GM18511 (cell line): ENCODE measurements at regions not wholly inside any gene's neighbourhood (a gene's known extent, or its start where the extent isn't known, plus 50 kb on each side); places are given as distances from the start of the nearest gene placed in this dataset.

ENCODE experiments used
- ATAC-seq: cut with Tn5 transposase; IDR thresholded peaks from one replicate; pipeline ENCODE4 v1.9.1; 2021; ENCODE audit warnings: mild to moderate bottlenecking, moderate library complexity; ENCODE audit not compliant: unreplicated experiment

DNA sequence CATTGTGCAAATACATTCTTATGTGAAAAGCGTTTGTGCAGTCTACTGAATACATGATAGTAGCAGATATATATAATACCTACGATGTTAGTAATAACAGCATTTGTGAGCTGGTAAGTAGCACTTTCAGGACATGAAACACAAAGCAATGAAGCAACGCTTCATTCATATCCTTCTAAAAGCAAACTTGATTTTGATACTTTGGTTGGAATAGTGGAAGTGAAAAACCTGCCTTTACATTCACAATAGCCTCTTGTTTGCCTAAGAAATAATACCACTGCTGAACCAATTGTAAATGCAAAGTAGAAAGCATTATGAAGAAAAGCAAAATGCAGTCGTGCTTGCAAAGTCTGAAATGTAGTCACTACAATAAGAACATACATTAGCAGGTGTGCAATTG, 926.3 kb downstream of the FSTL5 start:
- no peak for ATAC-seq

DNA sequence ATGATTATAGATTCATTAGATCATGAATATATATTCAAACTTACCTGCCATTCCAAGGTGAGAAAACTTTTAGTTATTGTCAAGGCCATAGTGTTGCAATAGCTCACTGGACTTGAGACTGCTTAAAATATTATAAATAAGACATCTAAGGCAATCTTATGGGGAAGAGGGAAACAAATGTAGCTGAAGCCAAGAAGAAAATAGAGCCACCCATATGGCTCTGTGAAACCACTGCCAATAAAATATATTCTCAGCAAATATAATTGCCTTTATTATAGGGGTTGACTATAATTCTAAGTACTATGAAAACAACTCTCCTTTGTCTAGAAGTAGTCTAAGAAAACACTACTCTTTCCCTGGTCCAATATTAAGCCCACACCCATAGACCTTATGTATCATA, 938.5 kb downstream of the FSTL5 start:
- ATAC-seq = no peak

DNA sequence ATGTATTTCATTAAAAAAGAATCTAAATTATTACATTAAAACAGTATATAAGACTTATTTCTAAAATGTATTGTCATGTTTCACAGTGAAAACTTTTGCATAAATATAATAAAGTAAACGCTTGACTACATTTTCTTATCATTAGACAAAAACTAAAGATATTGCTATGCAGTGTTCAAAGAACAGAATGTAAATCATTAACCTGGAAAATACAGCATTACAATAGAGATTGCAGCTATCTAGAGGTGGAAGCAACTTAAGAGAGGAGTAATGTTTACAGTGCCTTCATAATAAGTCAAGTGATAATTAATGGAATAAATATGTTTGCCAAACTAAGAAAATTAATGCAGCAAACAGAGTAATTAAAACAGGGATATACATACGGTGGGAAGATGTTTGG, 940.9 kb downstream of the FSTL5 start:
- ATAC-seq = no peak

DNA sequence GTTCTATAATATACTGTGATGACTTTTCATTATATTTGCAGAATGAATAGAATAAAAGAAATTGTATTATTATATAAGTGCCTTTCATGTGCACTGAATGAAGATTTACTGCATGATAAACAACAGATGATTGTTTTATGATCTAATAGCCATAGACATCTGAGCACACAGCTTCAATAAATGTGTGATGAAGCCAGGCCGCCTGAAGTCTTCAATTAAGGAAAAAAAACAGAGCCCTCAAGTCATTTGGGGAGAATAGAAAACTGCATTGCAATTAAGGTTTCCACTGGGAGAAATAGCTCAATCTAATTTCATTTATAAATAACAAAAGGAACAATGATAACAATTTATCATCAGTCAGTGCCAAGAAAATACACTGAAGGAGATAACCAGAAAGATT, 955.2 kb downstream of the FSTL5 start:
- ATAC-seq = no peak

DNA sequence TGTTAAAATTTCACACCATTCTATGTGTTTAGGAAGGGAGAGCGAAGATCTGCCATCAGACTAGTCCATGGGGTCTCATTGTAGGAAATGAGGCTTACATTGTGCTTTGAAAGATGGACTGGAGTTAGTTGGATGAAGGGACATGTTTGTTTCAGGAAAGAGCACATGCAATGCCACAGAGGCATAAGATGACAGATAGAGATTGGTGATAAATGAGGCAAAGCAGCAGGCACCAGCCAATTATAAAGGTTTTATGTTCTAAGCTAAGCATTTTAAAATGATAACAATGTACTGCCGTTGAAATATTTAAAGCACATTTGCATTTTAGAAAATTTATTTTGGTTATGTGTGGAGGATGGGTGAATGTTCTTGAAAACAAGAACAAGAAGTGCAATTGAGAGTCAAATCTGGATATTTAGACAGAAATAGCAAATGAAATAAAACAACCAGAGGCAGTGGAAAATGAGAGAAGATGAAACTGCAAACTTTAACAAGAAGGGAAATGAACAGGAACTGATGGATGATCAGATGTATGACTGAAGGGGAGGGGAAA, 957.2 kb downstream of the FSTL5 start:
- ATAC-seq = no peak

DNA sequence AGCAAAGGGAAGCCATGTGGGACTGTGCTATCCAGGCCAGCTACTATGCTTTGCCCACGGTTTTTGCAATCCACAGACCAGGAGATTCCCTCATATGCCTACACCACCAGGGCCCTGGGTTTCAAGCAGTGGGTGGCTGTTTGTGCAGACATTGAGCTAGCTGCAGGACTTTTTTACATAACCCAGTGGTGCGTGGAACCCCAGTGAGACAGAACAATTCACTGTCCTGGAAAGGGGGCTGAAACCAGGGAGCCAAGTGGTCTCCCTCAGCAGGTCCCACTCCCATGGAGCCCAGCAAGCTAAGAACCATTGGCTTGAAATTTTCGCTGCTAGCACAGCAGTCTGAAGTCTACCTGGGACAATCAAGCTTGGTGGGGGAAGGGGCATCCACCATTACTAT, 959.9 kb downstream of the FSTL5 start:
- ATAC-seq = no peak

DNA sequence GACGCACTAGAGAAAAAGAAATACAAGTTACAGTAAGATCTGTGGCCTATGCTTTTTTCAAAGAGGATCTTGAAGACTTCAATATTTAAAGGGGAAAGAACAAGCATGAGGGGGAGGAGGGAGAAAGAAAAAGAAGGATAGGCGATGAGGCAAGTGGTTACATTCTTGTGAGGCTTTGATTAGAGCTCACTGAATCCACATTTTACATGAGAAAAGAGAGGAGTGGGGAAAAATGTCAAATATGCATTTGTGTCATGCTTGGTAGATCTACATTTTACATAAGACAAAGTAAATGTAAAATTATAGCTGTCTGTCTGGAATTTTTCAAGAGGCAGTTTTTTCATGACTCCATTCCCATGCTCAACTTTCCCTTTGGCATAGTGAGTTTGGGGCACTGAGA, 965.9 kb downstream of the FSTL5 start:
- no peak for ATAC-seq

DNA sequence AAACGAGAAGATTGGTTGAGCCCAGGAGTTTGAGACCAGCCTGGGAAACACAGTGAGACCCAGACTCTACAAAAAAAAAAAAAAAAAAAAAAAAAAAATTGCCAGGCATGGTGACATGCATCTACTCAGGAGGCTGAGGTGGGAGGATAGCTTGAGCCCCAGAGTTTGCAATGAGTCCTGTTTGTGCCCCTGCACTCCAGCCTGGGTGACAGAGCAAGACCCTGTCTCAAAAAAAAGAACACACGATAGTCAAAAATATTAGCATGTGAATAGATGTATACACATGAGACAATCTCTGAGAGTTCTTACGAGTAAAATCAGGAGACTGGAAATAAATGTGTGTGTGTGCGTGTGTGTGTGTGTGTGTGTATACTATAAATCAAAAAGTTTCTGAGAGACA, 966.3 kb downstream of the FSTL5 start:
- ATAC-seq = no peak

DNA sequence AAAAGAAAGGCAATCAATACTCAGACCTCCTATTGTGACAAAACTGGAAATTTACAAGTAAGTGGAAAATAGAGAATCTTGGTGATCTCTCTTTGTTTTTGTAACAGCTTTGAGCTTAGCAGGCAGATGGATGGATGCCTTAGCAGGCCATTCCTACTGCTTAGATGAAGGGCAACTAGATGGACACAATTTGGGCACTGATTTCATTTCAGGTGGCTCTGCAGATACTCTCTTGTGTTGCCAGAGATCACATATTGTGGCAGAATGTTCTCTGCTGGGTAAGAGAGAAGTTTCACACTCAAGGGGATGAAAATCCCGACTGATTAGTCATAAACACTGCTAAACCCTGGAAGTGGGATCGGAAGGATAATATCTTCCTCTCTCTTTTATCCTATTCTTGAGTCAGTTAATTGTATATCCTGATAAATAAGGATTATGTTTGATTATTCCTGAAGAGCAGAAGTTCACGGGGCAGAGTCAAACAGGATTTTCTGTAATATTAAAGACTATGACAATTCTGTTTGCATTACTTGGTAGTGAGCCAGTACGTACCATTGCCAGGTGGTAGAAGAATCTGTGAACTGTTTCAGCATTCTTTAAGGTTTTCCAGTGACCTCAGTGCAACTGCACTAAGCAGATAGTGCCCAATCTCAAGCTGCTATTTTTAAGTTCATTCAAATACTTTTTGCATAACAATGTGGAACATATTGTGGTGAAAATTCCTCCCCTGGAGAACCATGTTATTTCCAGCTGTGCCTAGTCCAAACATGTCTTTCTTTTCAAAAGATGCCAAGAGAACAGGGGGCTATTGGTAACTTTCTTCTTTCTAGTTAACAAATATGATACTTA, 974.3 kb downstream of the FSTL5 start:
- ATAC-seq = no peak

DNA sequence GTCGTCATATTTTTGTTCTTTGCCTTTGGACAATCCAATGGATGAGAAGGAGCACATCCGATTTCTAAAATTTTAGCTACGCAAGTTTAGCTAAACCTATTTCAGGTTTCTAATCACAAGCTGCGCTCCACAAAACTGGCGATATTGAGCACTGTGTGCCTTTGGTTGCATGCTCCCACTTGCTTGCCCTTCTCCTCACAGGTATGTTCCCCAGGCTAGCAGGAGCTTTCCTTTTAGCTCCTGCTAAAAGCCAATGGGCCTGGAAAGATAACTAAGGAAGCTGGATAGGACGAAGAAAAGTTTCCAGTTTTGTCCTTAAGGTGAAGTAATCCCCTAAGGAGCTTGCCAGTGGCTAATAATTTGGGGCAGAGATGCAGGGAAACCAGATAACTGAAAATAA, 975.2 kb downstream of the FSTL5 start:
- no peak for ATAC-seq

DNA sequence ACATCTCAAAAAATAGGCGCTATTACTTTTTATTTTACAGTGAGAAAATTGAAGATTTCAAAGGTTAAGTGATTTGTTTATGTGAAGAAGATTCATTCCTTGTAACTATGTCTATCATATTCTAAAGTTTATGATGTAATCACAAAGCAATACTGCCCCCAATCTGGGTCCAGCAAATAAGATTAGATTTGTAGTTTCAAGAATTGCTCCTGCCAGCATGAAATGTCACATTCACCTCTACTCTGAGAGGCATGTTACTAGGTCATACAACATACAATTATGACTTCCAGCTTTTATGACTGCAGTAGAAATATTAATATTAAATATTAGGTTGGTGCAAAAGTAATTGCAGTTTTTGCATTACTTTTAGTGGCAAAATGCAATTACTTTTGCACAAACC, 976.2 kb downstream of the FSTL5 start:
- no peak for ATAC-seq

DNA sequence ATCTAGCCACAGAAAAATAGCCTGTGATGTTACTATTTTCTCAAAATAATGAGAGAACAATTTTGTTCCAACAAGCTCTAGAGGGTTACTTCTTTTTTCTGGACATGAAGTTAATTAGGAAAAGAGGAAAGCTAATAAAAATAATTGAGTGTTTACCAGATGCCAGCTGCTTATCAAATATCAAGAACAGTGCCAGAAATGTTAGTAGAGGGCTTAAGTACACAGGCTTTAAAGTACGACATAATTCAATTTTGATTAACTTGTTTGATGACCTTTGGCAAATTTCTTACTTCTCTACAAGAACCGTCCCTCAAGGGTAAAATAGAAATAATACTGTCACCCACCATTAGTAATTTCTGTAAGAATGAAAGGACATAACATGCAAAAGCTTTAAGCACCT, 977.0 kb downstream of the FSTL5 start:
- ATAC-seq = no peak

DNA sequence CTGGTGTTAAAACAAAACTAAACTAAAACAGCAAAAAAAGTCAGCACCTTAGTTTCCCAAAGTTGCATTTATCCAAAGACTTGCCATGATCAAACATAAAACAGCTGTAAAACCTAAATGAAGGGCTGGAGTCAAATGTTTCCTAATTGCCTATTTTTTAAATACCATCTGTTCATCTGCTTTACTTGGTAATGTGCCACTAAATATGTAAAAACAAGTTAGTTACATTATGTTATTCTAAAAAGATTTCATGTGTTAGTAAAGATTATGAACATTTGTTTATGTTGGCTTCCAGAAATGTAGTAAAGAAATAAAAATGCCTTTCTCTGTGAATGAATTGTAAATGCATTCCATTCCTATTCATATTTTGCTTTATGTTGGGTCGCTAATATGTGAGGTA, 977.8 kb downstream of the FSTL5 start:
- no peak for ATAC-seq

DNA sequence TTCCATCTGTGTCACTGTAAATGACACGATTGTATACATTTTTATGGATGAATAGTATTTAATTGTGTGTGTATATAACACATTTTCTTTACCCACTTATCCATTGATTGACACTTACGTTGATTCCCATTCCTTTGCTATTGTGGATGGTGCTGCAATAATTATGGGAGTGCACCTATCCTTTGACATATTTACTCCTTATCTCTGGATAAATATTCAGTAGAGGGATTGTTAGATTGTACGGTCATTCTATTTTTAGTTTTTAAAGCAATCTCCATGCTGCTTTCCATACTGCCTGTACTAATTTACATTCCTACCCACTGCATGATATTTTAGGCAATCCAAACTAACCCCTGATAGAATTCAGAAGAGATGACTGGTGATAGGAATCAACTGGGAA, 980.1 kb downstream of the FSTL5 start:
- no peak for ATAC-seq

DNA sequence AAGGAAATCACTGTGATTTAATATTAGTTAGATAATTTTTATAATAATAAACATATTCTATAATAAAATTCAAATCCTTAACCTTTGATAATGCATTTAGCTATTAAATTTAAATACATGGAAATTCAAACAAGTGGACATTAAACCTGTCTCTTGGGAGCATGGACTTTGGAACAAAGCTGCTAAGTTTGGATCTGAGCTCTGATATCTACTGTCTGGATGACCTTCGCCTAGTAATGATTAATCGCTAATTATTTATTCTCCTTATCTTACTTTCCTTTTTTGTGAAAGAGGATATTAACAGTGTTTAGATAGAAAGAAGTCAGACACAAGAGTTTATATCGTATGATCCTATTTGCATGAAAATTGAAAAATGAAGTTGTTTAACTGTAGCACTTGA, 980.9 kb downstream of the FSTL5 start:
- ATAC-seq = no peak

DNA sequence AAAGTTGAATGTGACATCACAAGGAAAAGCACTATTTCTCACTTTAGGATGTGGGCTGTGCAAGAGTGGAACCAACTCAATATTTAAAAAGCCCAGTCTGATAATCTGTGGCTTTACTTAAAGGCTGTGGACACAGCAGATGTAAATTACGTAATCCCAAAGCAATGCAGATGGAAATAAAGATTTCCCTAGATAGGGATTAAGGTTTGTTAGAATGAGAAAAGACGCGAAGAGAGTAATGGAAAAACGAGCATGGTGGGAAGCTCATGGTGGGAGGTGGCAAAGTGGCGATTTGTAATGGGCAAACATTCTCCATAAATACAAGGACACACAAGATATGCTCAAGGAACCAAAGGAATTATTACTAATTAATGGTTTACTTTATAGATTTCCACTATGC, 985.5 kb downstream of the FSTL5 start:
- no peak for ATAC-seq

DNA sequence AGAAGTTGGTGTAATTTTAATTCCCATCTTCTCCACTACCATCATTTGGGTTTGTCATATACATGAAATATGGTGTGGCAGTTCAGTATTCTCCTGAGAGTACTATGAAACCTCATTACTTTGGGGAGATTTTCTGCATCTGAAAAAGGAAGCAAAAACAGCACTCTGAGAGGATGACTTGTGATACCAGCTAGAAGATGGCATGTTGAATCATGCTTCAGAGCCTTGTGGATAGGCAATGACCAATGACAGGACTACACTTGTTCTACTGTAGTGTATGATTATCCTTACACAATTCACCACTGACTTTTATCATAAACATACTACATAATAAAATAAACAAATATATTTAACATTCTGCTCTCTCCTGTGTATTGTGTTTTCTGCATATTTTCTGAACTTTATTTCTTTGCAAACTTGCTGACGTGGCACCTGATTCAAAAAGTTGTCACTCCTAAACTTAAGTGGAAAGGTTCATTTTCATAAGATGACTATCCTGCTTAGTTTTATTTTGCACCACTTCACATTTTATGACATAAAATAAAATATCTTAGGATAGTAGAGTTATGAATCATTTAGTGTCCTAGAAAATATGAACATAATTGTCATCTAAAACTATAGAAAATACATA, 991.3 kb downstream of the FSTL5 start:
- ATAC-seq = no peak

DNA sequence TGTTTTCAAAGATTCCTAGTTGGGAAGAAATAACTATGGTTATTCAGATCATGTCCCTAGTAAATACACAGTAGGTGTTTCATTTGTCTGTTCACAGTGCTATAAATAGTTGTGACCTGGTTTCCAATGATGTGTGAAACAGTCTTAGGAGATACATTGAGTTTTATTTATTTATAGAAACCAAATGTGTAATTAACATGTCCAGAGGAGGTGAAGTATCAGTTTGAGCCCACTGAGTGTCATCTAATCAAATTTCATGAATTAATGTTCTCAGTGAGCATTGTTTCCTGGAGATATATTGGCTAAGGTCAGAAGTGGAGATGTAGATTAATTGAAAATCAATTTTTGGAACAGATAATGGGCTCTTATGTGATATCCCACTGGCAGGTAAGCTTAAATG, 996.3 kb downstream of the FSTL5 start:
- ATAC-seq = no peak

DNA sequence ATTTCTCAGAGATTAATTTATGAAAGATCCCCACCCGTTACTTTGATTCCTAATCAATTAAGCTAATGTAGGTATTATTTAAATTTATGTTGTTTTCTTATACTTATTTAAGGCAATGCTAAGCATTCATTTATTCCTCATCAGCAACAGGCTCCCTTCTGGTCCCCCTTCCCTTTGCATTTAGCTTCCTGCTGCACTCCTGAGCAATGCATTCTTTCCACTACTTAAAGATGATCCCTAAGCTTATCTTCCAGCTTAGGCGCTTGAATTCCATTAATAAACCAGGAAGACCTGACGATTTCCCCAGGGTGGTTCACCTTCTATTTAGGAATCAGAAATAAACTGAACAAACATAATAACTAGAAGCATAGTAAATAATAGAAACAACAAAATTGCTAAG, 1003.1 kb downstream of the FSTL5 start:
- ATAC-seq = no peak

DNA sequence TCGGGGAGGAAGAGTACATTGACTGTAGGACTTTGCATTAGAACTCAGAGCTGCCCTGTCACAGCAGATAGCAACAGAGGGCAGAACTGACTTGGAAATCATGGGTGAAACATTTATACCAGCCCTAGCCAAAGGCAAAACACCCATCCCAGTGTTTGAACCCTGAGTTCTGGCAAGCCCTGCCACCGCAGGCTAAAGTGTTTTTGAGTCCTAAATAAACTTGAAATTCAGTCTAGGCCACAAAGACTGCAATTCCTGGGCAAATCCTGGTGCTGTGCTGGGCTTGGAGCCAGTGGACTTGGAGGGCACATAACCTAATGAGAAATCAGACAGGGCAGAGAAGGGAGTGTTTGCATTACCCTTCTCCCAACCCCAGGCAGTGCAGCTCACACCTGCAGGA, 1015.7 kb downstream of the FSTL5 start:
- ATAC-seq = no peak

DNA sequence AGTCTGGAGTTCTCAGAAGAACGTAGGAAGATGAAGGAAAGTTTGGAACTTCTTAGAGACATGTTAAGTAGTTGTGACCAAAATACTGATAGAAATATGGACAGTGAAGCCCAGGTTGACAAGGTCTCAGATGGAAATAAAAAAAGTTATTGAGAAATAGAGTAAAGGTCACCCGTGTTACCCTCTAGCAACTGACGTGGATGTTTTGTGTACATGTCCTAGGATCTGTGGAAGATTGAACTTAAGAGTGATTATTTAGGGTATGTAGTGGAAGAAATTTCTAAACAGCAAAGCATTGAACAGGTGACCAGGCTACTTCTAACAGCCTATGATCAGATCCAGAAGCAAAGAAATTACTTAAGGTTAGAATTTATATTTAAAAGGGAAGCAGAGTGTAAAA, 1020.4 kb downstream of the FSTL5 start:
- ATAC-seq = no peak

DNA sequence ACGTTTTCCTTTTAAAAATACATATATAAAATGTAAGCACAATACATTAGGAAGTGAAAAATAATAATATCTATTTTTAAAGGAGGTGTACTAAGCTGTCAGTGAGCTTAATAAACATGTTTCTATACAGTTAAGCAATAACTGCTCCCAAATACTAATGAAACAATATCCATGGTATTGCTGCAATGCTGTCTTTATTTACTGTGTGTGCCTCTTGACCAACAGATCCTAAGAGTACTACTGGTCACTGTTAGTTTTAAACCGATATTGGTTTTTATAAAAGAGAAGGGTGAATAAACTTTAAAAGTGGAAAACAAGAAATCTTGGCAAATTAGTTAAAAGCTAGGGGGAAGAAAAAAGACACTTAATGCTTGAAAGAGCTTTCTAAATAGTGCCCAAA, 1029.0 kb downstream of the FSTL5 start:
- no peak for ATAC-seq
